GM21360 (cell line): ENCODE measurements at regions not wholly inside any gene's neighbourhood (a gene's known extent, or its start where the extent isn't known, plus 50 kb on each side); places are given as distances from the start of the nearest gene placed in this dataset.

Experiments
- ATAC-seq: cut with Tn5 transposase; IDR thresholded peaks from one replicate; pipeline ENCODE4 v1.9.1; 2021; ENCODE audit warnings: mild to moderate bottlenecking, moderate library complexity; ENCODE audit not compliant: unreplicated experiment

DNA sequence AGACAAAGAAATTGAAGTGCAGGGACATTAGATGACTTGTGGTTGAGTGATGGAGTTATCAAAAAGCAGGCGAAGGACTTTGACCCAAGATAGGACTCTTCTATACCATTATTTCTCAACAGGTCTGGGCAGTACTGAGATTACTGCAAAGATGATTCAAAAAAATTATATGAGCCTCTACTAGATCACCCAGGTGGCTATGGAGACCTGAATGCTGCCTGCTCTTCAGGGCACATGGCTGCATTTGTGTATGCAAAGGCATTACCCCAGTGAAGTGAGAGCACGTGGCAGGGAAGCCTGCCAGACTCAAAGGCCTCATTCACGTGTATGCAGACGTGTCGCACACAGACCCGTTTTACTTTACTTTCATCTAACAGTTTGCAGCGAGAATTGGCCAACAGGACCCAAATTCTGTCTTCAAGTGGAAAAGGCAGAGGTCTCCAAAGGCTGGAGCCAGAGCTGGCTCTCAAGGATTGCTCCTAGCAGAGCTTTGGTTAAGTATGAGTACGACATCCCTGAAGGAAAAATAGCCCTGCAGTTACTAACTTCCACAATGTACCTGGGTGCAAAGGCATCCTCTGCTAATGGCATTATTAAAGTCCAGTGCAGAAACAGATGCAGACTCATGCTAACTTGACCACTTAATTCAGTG is 113.8 kb upstream of the ARMC2 start:
- no peak for ATAC-seq

DNA sequence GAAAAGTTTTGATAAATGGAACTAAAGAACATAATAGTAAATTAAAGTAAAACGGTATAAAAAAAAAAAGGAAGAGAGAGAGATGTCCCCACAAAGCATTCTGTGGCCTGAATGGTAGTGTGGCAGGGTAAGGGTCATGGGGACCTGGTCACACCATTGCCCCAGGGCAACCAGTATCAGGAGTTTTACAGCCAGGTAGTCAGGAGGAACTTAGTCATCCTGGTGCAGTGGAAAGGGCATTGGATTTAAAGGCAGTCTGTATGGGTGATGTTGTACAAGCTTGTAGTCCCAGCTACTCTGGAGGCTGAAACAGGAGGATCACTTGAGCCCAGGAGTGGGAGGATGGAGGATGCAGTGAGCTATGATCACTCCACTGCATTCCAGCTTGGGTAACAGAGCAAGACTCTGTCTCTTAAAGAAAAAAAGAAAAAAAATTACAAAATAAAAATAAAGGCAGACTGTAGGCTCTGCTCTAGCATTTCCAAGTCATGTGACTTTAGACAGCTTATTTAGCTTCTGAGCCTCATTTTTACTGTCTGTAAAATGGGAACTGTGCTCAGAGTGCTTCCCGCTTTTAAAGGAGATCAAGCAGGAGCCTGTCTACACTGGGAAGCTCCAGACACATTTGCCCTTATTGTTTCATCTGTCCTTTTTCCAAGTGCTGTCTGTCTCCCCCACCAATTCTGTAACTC is 112.8 kb upstream of the ARMC2 start:
- ATAC-seq = no peak

DNA sequence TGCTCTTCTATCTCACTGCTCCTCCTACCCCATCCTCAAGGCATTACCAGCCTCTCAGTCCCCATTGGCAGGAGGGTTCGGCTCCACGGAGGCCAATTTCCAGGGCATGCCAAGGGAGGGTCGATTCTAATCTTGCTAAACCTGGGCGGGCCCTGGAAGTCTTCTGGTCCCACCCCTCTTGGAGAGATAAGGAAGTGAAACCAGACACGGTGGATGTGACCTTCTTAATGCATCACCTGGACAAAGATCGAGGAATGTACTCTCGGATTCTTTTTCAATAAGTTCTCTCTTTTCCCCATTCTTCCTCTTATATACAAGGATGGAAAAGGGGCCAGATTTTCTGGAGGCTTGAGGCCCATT is 112.2 kb upstream of the ARMC2 start:
- ATAC-seq = no peak

DNA sequence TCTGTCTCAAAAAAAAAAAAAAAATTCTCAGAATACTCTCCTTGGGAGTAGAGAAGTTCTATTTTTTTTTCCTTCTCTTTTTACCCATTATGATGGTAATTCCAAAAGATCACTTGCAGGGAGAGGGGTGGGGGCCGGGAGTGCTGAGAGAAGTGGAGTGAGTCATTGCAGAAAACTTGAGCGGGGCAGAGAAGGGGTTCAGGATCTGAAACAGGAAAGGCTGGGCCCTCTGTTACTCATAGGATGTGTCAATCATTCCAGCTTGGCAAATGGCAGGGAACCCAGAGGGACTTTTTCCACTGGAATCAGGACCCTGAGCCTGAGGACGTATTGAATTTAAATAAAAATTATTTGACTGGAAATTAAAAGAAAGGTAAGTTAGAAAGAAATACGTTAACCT is 111.4 kb upstream of the ARMC2 start:
- ATAC-seq = no peak

DNA sequence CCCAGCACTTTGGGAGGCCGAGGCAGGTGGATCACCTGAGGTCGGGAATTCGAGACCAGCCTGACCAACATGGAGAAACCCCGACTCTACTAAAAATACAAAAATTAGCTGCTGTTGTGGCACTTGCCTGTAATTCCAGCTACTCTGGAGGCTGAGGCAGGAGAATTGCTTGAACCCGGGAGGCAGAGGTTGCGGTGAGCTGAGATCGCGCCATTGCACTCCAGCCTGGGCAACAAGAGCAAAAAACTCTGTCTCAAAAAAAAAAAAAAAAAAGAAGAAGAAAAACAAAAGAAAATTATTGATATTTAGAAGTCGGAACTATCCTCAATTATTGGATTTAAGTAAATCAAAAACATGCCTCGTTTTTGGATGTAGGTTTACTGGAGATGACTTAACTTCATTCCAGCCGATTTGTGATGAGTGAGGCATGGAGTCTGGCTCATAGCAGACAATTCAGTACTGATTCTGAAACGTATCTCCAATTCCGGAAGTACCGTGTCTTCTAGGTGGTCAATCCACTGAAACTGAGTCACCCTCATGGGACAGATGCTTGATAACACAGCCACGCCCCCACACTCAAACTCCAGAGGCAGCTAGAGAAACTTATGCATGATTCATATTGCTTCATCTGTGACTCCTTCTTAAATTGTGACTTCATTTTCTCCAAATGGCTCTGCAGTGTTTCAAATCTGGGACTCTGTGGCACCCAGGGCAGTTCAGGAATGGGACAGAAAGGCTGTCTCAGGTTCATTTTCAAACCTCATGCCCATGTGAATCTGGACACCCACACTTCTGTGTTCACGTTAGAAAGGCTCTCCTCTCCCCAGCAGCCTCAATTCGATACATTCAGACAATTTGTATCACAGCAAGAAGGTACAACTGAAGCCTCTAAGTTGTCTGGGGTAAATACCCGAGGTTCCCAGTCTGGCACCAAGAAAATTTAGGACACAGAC is 110.4 kb upstream of the ARMC2 start:
- no peak for ATAC-seq

DNA sequence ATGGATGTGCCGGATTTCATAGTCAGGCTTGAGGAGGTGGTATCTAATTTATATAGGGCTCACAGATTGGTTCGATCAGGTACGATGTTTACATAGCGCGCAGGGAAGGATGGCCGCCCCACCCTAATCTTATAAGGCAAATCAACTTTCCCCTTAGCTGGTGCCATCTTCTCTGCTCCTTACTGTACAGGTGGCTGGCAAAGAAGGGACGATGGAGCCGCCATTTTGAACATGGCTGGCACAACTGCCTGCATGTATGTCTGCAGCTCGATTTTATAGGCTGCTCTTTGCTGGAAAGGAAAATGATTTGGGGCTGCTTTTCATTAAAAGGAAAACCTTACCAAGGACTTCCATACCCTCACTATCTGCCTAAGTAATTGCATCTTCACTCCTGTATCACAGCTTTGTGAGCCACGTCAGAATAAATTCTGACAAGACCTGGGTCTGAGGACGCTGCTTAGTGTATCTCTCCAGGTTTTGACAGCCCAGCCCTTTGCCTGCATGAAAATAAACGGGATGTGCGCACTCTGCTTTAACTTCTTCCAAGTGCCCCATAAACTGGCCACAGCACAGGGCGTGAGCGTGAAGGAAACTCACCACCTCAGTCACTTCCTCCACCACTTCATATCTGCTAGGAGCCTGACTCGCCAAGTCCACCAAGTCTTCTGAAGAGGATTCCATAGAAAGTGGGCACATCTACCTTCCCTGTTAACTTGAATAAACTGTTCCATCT is 109.4 kb upstream of the ARMC2 start:
- ATAC-seq = no peak

DNA sequence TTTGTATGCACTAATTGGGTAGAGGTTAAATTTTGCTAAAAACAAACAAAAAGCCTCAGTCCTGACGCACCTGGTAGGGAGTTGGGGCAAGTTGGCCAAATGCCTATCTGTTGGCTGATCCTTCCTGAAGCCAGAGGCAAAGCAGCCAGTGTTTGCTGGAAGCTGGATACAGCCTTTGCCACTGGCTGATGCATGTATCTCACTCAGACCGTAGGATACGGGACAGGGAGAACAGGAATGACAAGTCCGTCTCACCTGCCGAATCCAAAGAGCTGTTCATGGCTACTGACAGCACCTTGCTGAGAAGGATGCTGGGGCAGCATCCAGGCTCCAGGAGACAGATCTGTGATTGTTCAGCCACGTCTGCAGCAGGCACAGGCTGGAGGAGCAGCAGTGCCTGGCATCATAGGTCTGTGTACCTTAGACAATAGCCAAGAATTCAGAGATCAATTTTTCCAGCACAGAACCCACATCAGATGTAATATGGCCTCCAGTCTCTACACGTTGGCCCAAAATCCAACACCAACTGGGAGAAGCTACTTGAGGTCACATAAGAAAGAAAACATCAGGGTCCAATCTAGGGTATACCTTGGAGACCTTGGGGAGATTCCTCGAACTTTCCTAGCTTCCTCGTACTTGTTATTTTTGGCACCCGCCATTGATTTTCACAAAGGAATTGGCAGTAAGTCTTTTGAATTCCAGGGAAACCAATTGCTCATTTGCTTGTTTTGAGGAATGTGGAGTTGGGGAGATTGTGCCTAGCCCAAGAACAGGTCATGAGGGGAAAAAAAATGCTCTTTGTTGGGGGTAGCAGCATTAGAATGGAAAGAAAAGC is 108.5 kb upstream of the ARMC2 start:
- no peak for ATAC-seq

DNA sequence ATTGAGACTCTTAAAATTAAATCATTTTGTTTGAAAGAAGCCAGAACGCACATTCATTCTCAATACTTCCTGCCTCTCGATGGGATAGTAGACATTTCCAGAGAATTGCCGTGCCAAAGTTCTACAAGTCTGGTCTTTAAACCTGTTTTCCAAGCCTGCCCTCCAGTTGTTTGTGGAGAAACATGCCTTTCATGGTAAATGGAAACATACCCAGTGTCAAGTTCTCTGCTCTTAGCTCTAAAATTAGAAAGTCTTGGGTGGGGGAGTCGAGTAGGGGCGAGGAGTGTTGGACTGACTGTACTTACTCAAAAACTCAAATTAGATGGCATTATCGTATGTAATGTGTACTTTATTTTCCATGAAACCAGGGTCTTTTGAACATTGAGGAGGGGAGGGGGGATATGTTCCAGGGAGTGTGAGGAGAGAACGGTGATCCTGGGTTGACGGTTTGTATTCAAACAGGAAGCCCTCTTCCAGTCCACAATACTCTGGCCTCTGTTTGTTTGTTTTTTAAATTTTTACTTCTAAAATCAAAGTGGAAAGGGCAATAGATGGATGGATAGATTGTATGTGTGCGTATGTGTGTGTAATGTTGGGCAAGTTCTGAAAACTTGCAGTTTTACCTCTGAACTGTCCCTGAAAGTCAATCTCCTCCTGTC is 106.8 kb upstream of the ARMC2 start:
- no peak for ATAC-seq

DNA sequence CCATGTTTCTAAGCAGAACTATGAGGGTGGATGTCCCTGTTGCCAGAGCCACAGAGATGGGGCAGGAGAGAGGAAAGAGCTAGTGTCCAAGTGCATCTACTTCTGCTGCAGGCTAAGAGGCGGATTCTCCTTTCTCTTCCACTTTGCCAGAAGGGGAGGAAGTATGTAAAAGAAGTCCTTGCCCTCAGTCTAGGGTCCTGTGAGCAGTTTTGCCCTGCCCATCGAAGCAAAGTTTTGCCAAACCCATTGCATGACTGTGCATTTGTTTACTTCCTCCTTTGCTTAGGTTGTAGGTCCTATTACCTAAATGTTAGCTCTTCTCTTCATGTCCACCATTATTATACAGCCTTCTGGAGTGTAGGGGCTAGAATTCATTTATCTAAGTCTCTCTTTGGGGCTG is 106.2 kb upstream of the ARMC2 start:
- no peak for ATAC-seq

DNA sequence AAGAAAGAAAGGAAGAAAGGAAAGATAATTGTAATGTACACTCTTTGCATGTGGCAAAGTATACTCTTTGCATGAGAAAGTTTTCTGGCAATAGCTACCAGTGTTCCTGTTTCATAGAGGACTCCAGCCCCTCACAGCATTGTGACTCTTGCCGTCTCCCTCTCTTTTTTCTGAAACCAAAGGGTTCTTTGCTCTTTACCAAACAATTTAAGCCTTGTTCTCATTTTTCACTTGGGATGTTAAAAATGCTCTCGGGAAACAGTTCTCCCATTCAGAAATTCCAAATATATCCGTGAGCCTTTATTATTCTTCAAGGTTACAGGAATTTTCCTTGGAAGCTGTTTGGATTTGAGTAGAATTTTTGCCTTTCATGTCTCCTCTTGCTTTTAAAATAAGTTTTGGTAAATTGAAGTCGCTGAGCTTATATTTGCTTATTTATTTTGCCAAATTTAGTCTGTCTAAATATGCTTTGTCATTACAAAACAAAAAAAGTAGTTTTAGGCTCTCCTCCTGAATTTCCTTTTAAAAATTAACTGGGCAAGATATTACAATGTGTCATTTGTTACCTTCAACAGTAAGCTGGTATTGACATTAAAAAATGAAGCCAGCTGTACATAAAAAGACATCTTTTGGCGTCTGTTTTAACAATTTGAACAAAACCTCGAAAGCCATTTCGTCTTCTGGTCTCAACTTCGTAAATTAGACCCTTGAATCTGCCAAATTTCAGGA is 103.8 kb upstream of the ARMC2 start:
- no peak for ATAC-seq

DNA sequence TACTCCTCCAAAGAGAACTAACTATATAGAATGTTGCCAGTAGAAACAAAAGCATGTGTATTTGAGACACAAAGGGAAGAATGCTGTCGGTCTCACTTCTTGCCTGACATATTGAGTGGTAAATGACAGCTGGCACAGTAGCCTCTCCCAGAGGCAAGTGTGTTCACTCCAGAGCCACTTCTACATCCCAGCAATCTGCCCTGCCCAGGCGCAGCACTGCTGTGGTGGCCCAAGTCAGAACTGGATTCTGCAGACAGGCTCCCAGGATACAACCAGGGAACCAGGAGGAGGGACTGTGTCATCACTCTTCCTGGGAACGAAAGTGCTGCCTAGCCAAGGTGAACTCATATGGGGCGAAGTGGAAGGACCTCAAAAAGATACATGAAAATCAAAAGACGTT is 103.2 kb upstream of the ARMC2 start:
- ATAC-seq = no peak

DNA sequence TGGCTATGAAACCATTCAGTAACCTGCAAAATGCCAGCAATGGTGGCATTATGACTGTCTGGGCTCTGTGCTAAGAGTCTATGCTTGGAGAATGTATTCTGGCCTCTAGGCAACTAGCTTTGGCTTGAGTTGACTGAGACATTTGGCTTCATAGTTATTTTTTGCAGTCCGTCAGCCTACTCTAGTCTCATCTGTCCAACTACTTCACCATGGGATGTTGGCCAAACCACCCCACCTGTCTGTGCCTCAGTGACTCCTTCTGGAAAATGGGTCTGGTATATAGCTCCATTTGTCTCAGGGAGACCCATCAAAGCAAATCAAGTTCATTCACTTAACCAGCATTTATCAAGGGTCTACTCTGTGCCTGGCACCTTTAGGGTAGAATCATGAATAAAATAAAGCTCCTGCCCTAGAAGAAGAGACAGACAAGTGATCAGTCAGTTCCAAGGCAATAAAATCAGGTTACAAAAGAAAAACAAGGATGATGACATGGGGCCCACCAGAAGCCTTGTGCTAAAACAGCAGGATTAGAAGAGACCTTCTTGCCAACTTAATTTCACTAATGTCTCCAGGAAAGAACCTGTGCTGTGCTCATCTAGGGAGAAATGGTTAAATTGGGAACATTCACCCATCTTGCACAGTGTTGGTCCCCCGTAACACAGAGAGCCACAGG is 102.4 kb upstream of the ARMC2 start:
- ATAC-seq = no peak

DNA sequence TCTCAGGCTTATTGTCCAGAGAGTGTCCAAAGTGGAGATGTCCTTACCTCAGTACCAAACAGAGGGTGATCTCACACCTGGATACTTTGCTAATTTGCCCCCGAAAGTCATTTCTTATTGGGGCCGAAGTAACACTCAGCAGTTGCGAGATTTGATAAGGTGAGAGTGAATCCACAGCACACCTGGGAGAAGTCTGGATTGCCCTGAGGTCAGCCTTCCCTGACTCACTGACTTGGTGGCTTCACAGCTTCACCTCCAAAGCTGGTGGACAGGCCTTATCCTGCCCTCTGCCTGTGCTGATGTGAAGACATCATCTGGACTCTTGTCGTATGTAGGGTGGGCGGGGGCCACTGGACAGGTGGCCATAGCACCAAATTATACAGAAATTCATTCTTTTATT is 101.9 kb upstream of the ARMC2 start:
- ATAC-seq = no peak

DNA sequence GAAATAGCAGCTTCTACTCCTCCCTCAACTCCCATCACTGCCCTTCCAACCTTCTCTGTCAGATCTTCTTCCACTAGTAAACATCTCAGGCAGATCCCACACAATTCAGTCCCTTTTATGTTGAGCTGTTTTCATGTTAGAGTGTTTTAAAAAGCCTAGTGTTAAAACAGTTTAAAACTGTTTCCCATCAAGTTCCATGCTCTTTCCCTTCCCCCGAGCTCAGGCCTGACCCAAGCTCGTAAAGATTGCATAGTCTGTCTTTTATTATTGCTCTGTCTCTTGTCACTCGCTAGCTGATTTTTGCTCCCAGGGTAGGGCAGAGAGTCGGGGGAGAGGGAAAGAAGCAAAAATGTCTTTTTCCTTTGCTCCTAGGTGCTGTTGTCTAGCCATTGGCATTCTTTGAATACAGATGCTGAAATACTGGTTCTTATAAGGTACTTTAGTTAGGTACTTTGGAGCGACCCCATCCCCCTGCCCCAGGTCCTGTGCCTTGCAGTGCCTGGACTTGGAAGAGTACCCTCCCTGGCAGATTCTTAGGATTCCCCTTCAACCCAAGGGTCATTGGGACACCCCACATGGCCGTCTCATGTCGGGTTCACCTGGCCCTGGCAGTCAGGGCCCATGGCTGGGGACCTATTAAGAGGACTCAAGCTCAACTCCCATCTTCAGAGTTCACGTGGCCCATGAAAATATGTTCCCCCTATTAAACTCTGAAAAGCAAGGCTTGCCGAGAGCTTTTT is 101.2 kb upstream of the ARMC2 start:
- ATAC-seq = no peak

DNA sequence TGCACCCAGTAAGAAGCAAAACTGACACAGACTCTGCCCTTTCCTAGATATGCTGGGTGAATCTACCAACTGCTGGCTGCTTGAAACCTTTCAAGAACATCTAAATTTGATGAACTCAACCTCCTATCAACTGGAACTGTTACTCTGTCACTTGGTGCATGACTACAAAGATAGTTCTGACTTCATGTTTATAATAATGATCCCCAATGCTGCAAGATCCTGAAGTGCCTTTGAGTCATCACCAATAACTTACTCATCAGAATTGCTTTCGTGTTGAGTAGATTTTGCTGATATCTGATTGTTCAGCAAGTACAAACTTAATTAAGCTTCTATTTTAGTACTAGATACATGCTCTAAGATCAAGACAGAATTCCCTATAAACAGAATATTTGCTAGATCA is 100.2 kb upstream of the ARMC2 start:
- ATAC-seq = no peak

DNA sequence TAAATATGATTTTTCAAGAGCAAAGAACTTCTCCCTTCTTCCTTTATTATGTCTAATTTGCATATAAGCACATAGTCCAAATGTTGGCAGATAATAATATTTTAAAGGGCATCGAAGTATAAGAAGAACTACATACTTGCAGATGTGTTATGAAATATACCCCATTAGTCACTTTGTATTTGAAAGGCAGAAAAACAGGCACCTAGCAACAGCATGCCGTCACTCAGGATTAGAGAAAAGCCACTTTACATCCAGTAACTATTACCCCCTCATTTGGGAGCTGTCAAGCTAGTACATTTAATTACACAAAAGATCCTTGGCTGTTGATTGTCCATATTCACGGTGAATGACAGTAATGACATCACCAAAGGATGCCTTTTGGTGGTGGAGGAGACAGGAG is 99.3 kb upstream of the ARMC2 start:
- no peak for ATAC-seq

DNA sequence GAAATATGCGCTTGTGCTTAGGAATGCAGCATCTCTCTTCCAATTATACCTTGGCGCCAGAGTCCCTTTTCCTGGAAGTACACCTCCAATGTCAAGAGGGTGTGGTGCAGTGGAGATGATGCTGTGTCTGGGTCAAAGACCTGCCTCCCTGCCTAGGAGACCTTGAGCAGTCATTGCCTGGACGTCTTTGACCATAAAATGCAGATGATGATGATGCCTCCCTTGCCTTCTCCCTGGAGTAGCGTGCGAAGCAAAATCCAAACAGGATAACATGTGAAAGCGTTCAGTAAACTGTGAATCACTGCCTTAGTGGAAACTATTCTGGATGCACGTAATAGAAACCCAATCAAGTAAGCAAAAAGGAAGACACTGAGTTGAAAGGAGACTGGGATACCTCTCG is 97.4 kb upstream of the ARMC2 start:
- no peak for ATAC-seq

DNA sequence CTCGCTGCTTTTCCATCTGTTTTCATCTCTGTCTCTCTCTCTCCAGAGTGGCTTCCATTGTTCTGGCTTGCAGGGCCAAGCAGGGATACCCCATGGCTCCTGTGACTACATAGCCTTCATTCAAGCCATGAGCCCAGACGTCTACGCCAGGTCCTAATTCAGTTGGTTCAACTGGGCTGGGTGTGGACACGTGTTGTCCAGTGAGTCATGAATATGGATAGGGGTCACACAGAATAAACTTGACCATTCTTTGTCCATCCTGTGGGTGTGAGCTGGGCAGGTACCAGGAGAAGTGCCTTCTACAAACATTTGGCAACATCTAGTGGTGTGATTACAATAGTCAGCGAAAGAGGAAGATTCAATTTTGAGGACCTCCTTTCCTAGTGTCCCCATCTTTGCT is 96.9 kb upstream of the ARMC2 start:
- no peak for ATAC-seq
